Ascending aorta (tissue), 2 donors: ENCODE measurements at regions not wholly inside any gene's neighbourhood (a gene's known extent, or its start where the extent isn't known, plus 50 kb on each side); places are given as distances from the start of the nearest gene placed in this dataset.

ENCODE experiments used
- DNase-seq, 2 donors: peaks; one replicate each; pipeline ENCODE4 v3.0.0-alpha.2; 2019; ENCODE audit warnings: low spot score in 2 of 2
- H3K27ac ChIP-seq, 2 donors: fragments of 200-600 bp; sonication (generic); one replicate each; pipeline ENCODE4 v1.5.1; 2016 to 2017; ENCODE audit warnings: mild to moderate bottlenecking in 1 of 2
- H3K27me3 ChIP-seq: fragments of 200-600 bp; sonication (generic); one replicate; pipeline ENCODE4 v1.5.1; 2017
- H3K36me3 ChIP-seq, 2 donors: fragments of 200-600 bp; sonication (generic); one replicate each; pipeline ENCODE4 v1.5.1; 2016
- H3K4me1 ChIP-seq, 2 donors: fragments of 200-600 bp; sonication (generic); one replicate each; pipeline ENCODE4 v1.5.1; 2016 to 2017; ENCODE audit warnings: mild to moderate bottlenecking in 1 of 2
- H3K4me3 ChIP-seq, 2 donors: fragments of 200-600 bp; sonication (generic); one replicate each; pipeline ENCODE4 v1.5.1; 2016 to 2017; ENCODE audit warnings: mild to moderate bottlenecking in 1 of 2
- H3K9me3 ChIP-seq, 2 donors: fragments of 200-600 bp; sonication (generic); one replicate each; pipeline ENCODE4 v1.5.1; 2016
- intact Hi-C: fragments of 100-400 bp; cut with DNase I; formaldehyde crosslinking; loops from one replicate; pipeline ENCODE4 v1.15.1; 2023
- TF ChIP-seq, protein P1 (sequence below), 3 experiments: fragments of 200-600 bp in 2 of 3; fragments of 450-650 bp in 1 of 3; sonication (generic) in 2 of 3; IDR thresholded peaks; one replicate each; pipeline ENCODE4 v1.5.1; 2016 to 2019; ENCODE audit warnings: antibody characterized with exemption in 3 of 3, mild to moderate bottlenecking in 1 of 3, moderate library complexity in 1 of 3

DNA sequence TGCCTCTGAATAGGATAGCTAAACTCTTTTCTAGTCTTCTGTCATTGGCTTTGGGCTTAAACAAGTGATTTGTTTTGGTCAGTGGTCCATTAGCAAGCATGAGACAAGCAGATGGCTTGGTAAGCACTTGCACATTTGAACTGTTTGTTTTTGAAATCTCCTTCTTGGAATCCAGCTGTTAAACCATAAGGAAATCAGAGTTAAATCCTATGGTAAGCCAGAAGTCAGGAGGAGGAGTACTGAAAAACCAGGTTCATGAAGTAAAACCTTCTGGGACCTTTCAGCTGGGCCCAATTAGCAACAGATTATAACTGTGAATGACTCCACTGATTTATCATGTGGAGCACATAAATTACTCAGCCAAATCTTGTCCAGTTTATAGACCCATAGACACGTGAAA lies 1042.5 kb upstream of the PABPC4L start:
- no peaks in the 10 kb centered on the region for H3K4me1 ChIP-seq
- H3K27ac ChIP-seq: no peak overlapping the region
- DNase-seq: no peak
- intact Hi-C loops: no loop called here
- no peaks in the 10 kb centered on the region for H3K27me3 ChIP-seq
- TF ChIP-seq, protein P1, sequence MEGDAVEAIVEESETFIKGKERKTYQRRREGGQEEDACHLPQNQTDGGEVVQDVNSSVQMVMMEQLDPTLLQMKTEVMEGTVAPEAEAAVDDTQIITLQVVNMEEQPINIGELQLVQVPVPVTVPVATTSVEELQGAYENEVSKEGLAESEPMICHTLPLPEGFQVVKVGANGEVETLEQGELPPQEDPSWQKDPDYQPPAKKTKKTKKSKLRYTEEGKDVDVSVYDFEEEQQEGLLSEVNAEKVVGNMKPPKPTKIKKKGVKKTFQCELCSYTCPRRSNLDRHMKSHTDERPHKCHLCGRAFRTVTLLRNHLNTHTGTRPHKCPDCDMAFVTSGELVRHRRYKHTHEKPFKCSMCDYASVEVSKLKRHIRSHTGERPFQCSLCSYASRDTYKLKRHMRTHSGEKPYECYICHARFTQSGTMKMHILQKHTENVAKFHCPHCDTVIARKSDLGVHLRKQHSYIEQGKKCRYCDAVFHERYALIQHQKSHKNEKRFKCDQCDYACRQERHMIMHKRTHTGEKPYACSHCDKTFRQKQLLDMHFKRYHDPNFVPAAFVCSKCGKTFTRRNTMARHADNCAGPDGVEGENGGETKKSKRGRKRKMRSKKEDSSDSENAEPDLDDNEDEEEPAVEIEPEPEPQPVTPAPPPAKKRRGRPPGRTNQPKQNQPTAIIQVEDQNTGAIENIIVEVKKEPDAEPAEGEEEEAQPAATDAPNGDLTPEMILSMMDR (IDR thresholded peaks at IDR 0.05): no peak
- no peaks in the 10 kb centered on the region for H3K9me3 ChIP-seq
- H3K36me3 ChIP-seq: no peaks in the 10 kb centered on the region
- no peak overlapping the region for H3K4me3 ChIP-seq

GRCh38 chr4:135240796-135241195 lies 1039.2 kb upstream of the PABPC4L start:
- intact Hi-C loops: no loop called here
- no peaks in the 10 kb centered on the region for H3K4me1 ChIP-seq
- TF ChIP-seq, protein P1 (IDR thresholded peaks at IDR 0.05): no peak

DNA sequence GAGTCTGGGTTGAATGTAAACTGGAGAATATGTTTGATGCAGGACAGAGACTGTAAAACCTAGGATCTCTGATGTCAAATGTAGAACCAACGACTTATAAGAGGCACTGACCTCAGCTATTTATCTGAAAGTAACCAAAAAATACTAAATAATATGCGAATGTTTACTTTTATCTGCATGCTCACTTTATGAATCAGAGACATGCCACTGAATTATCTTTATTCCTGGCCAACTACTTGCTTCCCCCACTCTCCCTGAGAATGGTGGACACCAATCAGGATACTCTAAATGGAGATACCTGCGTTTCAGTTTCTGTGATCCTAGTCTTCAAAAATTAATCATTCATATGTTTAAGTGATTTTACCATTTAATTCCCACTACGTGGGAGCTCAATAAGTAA lies 1038.4 kb upstream of the PABPC4L start:
- H3K4me1 ChIP-seq: no peaks in the 10 kb centered on the region
- H3K36me3 ChIP-seq: no peaks in the 10 kb centered on the region
- no peak for DNase-seq
- TF ChIP-seq, protein P1 (IDR thresholded peaks at IDR 0.05): no peak
- intact Hi-C loops: no loop called here
- no peaks in the 10 kb centered on the region for H3K9me3 ChIP-seq
- no peak overlapping the region for H3K4me3 ChIP-seq
- no peak overlapping the region for H3K27ac ChIP-seq
- H3K27me3 ChIP-seq: no peaks in the 10 kb centered on the region

More at GRCh38 chr4:135240796-135241195, 1039.2 kb upstream of the PABPC4L start:
- no peaks in the 10 kb centered on the region for H3K36me3 ChIP-seq
- H3K27me3 ChIP-seq: no peaks in the 10 kb centered on the region
- no peak overlapping the region for H3K27ac ChIP-seq
- no peak overlapping the region for H3K4me3 ChIP-seq
- no peaks in the 10 kb centered on the region for H3K9me3 ChIP-seq
- no peak for DNase-seq

- no peak overlapping the region for H3K27ac ChIP-seq
- H3K4me1 ChIP-seq: no peaks in the 10 kb centered on the region
- intact Hi-C loops: no loop called here
- TF ChIP-seq, protein P1 (IDR thresholded peaks at IDR 0.05): no peak
- no peaks in the 10 kb centered on the region for H3K36me3 ChIP-seq
- no peak for DNase-seq
- H3K4me3 ChIP-seq: no peak overlapping the region
- no peaks in the 10 kb centered on the region for H3K9me3 ChIP-seq
- H3K27me3 ChIP-seq: no peaks in the 10 kb centered on the region
These were observed 1037.4 kb upstream of the PABPC4L start for GRCh38 chr4:135238940-135239339.

DNA sequence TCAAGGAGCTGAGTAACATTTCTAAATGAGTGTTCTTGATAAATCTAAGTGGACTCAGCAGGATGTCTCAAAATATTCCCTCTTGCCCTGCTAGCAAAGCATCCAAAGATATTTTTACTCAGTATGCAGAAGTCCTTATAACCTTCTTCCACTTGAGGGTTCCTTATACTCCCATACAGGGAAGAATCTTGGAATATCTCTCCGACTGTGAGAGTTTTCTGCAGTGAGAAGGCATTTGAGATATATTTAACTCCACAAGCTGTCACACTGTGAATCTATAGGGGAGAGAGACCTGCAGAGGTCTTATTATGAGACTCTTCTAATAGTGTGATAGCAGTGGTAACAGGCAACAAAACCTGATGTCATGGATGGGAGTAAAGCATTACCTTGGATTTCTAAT lies 1034.5 kb upstream of the PABPC4L start:
- H3K27me3 ChIP-seq: no peaks in the 10 kb centered on the region
- no peaks in the 10 kb centered on the region for H3K4me1 ChIP-seq
- no peak overlapping the region for H3K27ac ChIP-seq
- no peak overlapping the region for H3K4me3 ChIP-seq
- intact Hi-C loops: no loop called here
- DNase-seq: no peak
- TF ChIP-seq, protein P1 (IDR thresholded peaks at IDR 0.05): no peak
- no peaks in the 10 kb centered on the region for H3K9me3 ChIP-seq
- H3K36me3 ChIP-seq: no peaks in the 10 kb centered on the region

- H3K27ac ChIP-seq: no peak overlapping the region
- TF ChIP-seq, protein P1 (IDR thresholded peaks at IDR 0.05): no peak
- H3K36me3 ChIP-seq: no peaks in the 10 kb centered on the region
- H3K4me1 ChIP-seq: no peaks in the 10 kb centered on the region
- no peaks in the 10 kb centered on the region for H3K27me3 ChIP-seq
- intact Hi-C loops: no loop called here
- no peak for DNase-seq
- no peaks in the 10 kb centered on the region for H3K9me3 ChIP-seq
- no peak overlapping the region for H3K4me3 ChIP-seq
These were observed 1026.3 kb upstream of the PABPC4L start for GRCh38 chr4:135227842-135228241.
